GM19324 (cell line): ENCODE measurements at regions not wholly inside any gene's neighbourhood (a gene's known extent, or its start where the extent isn't known, plus 50 kb on each side); places are given as distances from the start of the nearest gene placed in this dataset.

Experiments used
- ATAC-seq: cut with Tn5 transposase; IDR thresholded peaks from one replicate; pipeline ENCODE4 v1.9.1; 2021; ENCODE audit warnings: mild to moderate bottlenecking, moderate library complexity; ENCODE audit not compliant: unreplicated experiment, low FRiP score

DNA sequence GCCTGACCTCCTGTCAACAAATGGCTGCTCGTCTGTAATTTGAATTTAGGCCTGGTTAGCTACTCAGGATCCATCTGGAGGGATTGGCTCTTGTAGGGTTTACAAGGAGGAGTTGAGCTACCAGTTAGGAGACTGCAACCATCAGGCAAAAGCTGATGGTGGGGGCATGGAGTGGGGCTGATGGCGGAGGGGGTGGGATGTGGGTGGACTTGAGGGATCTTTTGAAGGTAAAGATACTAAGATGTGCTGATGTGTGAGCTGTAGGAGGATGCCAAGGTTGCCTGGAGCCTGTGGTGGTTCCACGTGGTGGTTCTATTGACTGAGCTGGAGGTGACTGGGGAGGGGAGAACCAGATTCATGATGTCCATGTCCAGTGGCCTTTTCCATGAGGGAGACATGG is 240.7 kb downstream of the LPIN1 start:
- no peak for ATAC-seq

DNA sequence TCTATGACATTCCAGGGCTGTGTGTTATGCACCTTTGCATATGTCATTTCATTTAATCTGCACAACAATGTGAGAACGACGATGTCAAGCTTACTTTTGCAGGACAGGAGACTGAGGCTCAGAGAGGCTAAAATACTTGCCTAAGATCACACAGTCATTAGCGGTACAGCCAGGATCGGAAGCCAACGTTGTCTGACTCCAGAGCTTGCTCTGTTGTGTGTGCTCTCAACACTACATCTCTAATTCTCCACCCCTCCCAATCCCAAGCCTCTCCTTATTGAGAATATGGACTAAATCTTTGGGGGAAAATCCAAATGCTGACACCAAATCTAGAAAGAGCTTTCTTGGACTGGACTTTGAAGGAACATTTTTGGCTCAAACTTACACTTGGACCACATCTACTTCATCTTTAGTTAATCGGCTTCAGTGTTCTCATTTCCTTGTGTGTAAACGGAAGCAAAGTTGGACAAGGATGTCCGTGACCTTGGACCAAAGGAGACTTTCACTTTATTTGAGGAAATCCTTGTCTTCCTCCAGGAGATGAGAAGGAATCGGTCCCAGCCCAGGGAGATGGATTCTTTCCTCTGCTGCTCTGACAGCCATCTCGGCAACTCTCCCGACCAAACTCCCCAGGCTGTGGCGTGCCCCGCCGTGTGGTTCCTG is 242.4 kb downstream of the LPIN1 start:
- no peak for ATAC-seq

DNA sequence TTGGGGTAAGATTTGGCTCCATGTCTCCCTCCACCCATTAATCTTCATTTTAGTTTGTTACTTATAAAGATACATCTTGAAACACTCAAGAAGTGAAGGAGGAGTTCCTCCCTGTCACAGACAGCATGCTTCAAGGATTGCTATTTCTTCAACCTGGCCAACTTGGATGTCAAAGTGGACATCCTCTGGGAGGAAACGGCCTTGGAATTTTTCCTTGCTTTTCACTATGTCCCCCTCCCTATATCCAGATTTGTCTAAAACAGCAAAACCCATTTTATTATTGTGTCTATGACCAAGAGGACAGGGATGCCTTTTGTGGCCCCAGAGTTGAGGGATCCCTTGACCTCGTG is 242.9 kb downstream of the LPIN1 start:
- ATAC-seq, result no peak

DNA sequence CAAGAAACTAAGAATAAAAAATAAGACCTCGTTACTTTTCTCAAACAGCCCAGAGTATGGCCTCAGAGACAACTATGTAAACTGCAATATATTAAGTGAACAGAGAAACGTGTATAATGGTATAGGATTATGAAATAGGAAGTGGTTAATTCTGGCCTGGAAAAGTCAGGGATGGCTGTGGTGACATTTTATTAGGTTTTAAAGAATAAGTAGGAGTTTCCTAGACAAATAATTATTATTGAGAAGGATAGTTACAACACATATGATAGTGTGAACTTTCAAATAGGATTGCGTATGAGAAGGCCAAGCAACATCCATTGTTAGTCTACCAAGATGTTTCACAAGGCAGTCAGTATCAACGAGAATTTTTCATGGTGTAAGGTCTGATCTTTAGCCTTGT is 244.1 kb downstream of the LPIN1 start:
- ATAC-seq, result no peak

DNA sequence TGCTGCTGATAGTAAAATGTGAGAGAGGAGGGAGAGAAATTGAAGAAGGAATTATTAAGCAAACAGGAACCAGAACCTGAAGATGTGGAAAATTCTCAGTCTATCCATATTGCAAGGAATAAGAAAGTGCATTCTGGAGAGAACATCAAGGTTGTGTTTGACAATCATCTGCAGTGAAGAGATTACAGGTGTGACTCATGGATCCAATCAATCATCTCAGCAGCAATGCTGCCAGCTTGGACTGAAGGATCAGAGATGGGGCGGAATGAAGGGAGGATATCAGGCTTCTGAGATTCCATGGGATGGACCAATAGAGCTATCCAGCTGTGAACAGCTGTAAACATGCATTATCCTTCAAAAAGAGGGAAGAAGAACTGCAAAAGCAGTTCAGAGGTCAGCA is 247.3 kb downstream of the LPIN1 start:
- no peak for ATAC-seq

DNA sequence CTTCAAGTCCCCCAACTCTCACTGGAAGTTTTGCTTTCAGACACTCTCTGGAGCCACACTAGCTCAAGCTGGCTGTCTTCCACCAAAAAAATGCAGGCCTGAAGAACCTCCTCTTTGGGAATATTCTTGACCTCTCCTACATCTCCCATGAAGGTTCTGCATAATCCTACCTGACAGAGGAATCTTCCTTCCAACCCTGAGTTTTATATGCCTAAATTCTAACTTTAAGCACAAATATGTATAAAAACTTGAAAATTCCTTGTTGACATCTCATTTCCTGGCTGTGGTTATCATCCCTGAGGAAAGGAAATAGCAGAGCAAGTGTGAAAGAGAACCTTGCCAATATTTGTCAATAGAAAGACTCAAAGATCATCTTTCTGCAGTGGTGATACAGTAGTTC is 249.0 kb downstream of the LPIN1 start:
- no peak for ATAC-seq

DNA sequence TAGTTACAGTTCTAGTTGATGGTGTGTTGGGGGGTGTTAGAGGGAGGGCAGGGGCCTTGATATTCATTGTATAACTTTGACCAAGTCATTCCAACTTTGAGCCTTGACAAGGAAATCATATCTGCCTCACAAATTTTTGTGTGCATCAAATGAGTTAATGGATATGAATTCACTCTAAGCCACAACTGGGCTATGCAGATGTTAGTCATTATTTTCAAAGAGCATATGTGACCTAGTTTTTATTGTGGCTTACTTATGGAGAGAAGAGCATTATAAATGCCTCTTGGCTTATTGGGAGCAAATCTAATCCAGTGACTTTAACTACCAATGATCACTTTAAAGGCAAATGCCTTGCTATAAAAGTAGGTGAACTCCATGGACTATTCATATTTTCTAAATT is 250.2 kb downstream of the LPIN1 start:
- no peak for ATAC-seq

DNA sequence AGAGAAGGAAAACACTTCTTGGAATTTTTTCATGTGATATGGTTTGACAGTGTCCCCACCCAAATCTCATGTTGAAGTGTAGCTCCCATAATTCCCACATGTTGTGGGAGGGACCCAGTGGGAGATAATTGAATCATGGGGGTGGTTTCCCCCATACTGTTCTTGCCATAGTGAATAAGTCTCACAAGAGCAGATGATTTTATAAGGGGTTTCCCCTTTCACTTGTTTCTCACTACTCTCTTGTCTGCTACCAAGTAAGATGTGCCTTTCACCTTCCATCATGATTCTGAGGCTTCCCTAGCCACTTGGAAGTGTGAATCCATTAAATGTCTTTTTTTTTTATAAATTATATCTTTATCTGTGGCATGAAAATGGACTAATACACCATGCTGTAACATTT is 250.7 kb downstream of the LPIN1 start:
- no peak for ATAC-seq

DNA sequence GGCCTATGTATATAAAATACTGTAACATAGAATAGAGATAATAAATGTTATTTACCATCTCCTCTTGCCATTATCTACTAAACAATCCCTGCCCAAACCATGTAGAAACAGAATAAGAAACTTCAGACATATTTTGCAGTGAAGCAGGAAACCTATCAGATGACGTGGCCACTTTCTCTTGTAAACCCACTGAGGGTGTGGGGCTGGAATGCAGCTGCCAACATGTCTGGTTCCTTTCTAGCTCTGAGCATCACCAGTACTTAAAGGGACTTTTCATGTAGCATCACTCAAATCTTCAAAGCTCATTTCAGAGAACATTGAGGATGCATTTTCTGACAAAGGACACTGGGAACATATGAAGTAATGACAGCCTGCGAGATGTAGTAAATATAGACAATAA is 251.8 kb downstream of the LPIN1 start:
- ATAC-seq, result no peak

DNA sequence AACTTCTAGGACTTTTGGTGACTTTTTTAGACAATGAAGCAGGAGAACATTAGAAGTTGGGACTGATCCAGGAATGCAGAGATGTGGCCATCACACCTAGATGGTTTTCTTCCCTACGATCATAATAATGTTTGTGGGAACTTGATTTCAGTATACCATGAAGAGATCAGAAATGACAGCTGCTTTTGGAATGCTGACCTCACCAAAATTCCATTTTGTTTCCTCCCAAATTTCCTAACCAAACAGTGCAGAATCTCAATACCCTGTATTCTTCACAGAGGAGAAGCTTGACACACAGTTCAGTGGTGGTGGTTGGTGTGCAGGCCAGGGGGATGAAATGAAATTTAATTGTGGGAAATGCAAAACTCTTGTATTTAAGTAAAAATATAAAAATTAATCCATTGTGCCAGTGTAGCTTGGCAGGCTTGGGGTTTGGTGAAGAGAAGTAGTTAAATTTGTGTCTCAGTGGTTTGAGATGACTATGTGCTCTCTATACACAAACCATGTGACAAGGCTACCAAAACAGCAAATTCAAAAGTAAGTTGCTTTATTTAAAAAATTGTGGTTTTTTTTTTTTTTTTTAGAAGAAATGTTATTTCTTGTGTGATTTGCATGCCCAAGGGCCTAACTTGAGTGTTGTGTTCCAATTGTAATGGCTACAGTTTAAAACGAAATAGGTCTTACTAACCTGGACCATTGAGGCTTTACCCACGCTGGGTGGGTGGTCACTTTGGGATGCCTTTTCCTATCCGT is 252.4 kb downstream of the LPIN1 start:
- no peak for ATAC-seq

DNA sequence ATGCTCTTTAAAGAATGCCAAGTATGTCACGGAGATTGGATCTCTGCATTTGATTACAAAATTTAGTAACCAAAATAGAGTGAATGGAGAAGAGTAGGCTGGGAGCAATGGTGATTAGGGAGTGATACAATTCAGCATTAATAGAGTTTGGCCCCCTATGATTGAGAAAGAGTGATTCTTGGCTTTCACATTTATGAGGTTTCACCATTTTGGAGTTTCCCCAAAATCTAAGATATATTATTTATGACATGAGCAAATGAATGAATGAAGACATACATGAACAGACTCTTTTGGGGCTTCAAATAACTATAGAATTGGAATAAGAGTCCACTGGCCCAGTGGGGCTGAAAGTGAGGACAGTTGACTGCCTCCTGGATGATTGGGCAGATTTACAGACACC is 255.2 kb downstream of the LPIN1 start:
- no peak for ATAC-seq

DNA sequence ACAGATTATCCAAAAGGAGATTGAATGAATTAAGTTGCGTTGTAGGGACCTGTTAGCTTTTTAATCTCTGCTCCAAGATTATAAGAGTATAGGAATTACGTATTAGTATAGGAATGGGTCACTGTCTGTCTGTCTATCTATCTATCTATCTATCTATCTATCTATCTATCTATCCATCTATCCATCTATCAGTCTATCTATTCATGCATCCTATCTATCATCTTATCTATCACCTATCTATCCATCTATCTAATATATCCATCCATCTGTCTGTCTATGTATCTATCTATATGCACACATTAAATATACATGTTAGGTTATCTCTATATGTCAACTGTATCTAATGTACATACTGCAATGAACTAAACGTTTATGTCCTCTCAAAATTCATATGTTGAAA is 255.8 kb downstream of the LPIN1 start:
- ATAC-seq, result no peak

DNA sequence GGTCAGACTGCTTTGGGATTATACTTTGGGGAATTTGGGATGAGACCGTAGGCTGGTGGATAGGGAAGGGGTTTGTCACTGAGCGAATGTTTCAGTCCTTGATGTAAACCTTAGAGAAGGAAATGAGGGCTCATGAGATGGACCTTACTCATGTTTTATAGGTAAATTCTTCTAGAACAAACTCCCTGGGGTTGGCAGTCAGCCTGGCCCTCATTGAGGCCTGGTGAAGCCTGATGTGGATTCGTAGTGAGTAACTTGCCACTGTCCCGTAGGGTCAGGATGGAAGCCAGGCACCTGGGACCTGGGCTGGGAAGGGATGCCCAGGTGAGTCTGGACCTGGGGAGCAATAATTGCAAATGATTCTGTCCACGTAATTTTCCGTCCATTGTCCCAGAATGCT is 258.3 kb downstream of the LPIN1 start:
- no peak for ATAC-seq

DNA sequence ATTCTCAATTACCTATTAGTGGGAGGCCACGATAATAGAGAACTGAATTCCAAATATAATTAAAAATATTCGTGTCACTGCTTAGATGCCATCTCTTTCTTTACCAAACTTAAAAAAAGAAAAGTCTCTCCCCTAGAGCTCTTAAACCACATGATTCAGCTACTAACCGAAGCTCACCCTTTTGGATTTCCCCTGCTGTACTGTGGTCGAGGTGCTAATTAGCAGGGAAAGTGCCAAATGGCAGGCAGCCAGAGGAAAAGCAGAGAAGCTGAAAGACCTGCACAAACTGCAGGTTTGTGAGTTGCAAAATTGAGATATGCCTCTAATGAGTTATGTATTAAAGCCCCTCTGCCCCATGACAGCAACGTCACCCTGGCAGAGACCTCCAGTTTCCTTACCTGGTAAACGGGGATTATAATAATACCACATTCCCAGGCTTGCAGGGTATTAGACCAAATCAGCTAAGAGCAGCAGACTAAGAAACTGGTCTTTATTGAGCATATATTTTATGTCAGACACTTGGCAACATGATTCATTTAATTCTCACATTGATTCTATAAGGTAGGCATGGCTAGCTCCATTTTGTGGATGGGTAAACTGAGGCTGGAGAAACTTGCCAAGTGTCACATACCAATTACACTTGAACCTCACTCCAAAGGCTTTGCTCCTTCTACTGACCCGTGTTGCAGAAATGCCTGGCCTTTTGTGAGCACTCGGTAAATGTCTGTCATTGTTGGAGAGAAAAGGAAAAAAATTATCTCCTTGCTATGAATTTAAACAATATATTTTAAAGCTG is 259.7 kb downstream of the LPIN1 start:
- peak; percentile 78 for ATAC-seq

DNA sequence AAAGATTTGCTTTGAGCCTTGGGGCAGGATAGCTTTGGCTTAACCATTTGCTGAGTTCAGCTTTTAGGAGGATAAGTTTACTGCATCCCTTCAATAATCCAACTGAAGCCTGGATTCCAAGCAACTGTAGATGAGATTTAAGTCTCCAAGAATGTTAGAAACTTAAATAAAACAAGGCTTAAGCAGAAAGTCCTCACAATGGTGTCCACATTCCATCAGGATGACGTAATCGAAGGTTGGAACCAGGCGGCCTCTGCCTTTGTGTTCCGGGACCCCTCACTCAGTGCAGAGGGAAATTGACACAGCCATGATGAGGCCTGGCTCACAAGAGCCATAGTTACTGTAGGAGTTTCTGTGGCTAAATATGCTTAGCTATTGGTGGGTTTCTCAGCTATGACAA is 260.4 kb downstream of the LPIN1 start:
- ATAC-seq, result no peak

DNA sequence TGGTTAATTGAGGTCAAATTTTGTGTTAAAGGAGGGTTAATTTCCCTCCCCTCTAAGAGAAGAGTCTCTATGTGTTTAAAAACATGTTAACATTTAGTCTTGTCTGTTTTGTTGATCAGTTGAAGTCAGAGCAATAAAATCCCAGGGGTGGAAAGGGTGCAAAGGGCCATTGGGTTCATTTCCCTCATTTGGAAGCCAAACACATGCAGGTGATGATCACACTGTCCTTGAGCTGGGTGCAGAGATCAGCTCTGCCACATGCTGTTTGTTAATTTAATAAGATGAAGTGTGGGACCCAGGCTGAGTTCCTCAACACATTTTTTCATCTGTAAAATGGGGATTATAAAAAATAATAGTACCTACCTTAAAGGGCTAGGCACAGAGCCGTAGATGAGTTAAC is 260.9 kb downstream of the LPIN1 start:
- no peak for ATAC-seq

DNA sequence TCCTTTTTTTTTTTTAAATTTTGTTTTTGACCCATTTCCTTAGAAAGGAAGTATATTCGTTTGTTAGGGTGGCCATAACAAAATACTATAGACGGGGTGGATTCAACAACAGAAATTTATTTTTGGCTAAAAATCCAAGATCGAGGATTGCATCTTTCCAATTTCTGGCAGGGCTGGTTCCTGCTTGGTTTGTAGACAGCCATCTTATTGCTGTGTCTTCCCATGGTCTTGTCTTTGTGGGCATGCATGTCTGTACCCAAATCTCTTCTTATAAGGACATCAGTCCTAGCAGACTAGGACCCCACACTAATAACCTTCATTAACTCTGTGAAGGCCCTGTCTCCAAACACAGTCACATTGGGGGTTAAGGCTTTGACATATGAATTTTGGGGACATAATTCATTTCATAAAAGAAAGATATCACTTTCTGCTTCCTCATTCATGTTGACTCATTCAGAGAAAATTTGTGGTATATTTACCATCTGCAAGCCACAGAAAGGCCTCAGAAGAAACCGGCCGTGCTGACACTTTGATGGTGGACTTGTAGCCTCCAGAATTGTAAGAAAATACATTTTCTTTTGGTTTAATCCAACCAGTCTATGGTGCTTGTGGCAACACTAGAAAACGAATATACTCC is 262.1 kb downstream of the LPIN1 start:
- ATAC-seq, result no peak

DNA sequence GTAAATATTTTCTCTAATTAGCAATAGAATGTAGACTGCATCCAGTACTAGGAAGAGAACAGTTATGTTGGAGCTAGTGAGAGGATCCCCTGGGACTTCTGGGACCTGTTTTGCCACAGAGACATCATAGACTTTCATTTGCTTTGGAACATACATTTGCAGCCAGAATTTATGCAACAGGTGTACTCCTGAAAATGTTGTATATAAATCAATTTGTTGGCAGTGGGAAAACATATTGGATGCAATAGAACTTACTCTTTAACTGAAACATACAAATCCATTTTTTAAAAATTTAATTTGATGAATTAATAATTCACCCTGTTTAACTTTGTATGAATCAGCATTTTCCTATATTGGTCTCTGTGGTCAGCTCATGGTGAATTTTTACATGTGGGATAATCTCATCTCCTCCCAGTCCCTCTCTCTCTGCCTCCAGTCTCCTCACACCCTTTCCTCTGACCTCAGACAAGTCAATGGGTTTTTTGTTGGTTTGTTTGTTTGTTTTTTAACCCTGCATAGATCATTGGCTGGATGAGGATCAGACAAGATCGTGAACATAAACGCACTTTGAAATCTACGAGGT is 263.0 kb downstream of the LPIN1 start:
- no peak for ATAC-seq

DNA sequence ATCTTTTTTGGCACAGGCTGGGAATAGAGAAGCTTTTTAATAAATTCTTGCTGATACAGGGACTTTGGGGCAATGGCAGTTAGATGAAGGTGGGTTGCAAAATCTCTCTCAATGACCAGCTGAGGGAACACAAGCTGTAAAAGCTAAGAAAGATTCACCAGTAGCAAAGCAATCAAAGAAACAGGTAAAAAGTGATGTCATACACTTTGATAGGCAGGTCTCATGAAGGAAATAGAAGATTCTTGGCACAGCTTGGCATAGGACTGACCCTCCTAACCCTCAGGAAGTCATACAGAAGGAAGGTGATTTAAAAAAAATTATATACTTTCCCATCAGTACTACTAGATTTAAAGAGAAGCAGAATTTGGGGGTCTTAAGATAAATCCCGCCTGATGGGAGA is 263.6 kb downstream of the LPIN1 start:
- ATAC-seq, result no peak

DNA sequence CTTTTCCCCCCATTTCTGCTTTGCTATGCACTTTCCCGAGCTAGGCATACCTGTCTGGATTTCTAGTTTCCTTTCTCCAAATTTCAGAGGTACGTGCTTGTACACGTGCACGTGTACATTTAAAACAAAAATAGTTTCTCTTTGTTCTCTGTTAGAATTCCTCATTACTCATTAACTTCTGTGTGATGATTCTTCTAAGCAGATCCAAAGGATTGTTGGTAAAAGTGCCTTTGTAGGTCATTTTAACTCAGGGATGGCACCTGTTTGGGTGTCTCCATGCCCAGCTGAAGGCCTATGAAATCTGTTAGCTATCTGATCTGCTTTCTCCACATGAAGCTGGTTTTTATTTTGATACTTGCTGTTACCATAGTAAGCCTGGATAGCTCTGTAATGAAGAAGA is 264.3 kb downstream of the LPIN1 start:
- no peak for ATAC-seq
